BLaER1 treated with 17β-estradiol and CSF1 and Interleukin-3, amounts not matched to agents 10 nM and 100 nM (cell line): ENCODE measurements at regions not wholly inside any gene's neighbourhood (a gene's known extent, or its start where the extent isn't known, plus 50 kb on each side); places are given as distances from the start of the nearest gene placed in this dataset.

Experiments used
- H3K27ac ChIP-seq, 11 experiments: shearing (Covaris generic); formaldehyde crosslinking; 2 replicates each; pipeline ENCODE4 v1.8.1; 2022
- H3K27me3 ChIP-seq, 11 experiments: shearing (Covaris generic); formaldehyde crosslinking; 2 replicates each; pipeline ENCODE4 v1.8.1; 2022
- H3K36me3 ChIP-seq, 11 experiments: shearing (Covaris generic); formaldehyde crosslinking; 2 replicates each; pipeline ENCODE4 v1.8.1; 2022
- H3K4me1 ChIP-seq, 10 experiments: shearing (Covaris generic); formaldehyde crosslinking; 2 replicates each; pipeline ENCODE4 v1.8.1; 2022
- H3K4me2 ChIP-seq, 11 experiments: shearing (Covaris generic); formaldehyde crosslinking; 2 replicates each; pipeline ENCODE4 v1.8.1; 2022
- H3K4me3 ChIP-seq, 10 experiments: shearing (Covaris generic); formaldehyde crosslinking; 2 replicates each; pipeline ENCODE4 v1.8.1; 2022
- H3K9ac ChIP-seq, 11 experiments: shearing (Covaris generic); formaldehyde crosslinking; 2 replicates each; pipeline ENCODE4 v1.8.1; 2022
- H3K9me3 ChIP-seq, 11 experiments: shearing (Covaris generic); formaldehyde crosslinking; replicated peaks in 1 of 11; 2 replicates each; pipeline ENCODE4 v1.8.1; 2022
- H4K20me1 ChIP-seq, 11 experiments: shearing (Covaris generic); formaldehyde crosslinking; 2 replicates each; pipeline ENCODE4 v1.8.1; 2022
- Cebpa-rat ChIP-seq, 11 experiments: shearing (Covaris generic); IDR thresholded peaks; 2 replicates each; pipeline ENCODE4 v1.8.1; 2022

GRCh38 chr11:113563766-113564526, 88.7 kb upstream of the DRD2 start:
- no peaks in the 10 kb centered on the region for H4K20me1 ChIP-seq
- H3K9me3 ChIP-seq = no peaks in the 10 kb centered on the region
- H3K4me3 ChIP-seq = no peak overlapping the region
- no peak for TF ChIP-seq Cebpa-rat (IDR thresholded peaks at IDR 0.05)
- no peak overlapping the region for H3K9ac ChIP-seq
- H3K27ac ChIP-seq = no peak overlapping the region
- H3K27me3 ChIP-seq = no peaks in the 10 kb centered on the region
- no peaks in the 10 kb centered on the region for H3K4me1 ChIP-seq
- no peak overlapping the region for H3K4me2 ChIP-seq
- H3K36me3 ChIP-seq = no peaks in the 10 kb centered on the region

GRCh38 chr11:113562981-113563461, 87.8 kb upstream of the DRD2 start:
- Histone ChIP-seq H3K9me3 (no peaks in the 10 kb centered on the region), H3K9ac (no peak overlapping the region), H3K36me3 (no peaks in the 10 kb centered on the region), H3K4me1 (no peaks in the 10 kb centered on the region), H3K4me3 (no peak overlapping the region), H3K27me3 (no peaks in the 10 kb centered on the region), H3K4me2 (no peak overlapping the region), H3K27ac (no peak overlapping the region), H4K20me1 (no peaks in the 10 kb centered on the region)
- no peak for TF ChIP-seq Cebpa-rat (IDR thresholded peaks at IDR 0.05)

GRCh38 chr11:113562576-113562975, 87.4 kb upstream of the DRD2 start:
- Histone ChIP-seq H3K4me2 (no peak overlapping the region), H4K20me1 (no peaks in the 10 kb centered on the region), H3K4me1 (no peaks in the 10 kb centered on the region), H3K27ac (no peak overlapping the region), H3K27me3 (no peaks in the 10 kb centered on the region), H3K9me3 (no peaks in the 10 kb centered on the region), H3K4me3 (no peak overlapping the region), H3K36me3 (no peaks in the 10 kb centered on the region), H3K9ac (no peak overlapping the region)
- no peak for TF ChIP-seq Cebpa-rat (IDR thresholded peaks at IDR 0.05)

- TF ChIP-seq Cebpa-rat (IDR thresholded peaks at IDR 0.05) = no peak
- no peaks in the 10 kb centered on the region for H3K36me3 ChIP-seq
- no peak overlapping the region for H3K9ac ChIP-seq
- H4K20me1 ChIP-seq = no peaks in the 10 kb centered on the region
- H3K27me3 ChIP-seq = no peaks in the 10 kb centered on the region
- no peaks in the 10 kb centered on the region for H3K4me1 ChIP-seq
- no peak overlapping the region for H3K27ac ChIP-seq
- H3K4me3 ChIP-seq = no peak overlapping the region
- H3K9me3 ChIP-seq = no peaks in the 10 kb centered on the region
- 0 out of 22 replicates have a peak overlapping the region, but pooled peaks of 1 of the 11 experiments have one; percentile 12 for H3K4me2 ChIP-seq
Measured at GRCh38 chr11:113557926-113558325, 82.7 kb upstream of the DRD2 start.

GRCh38 chr11:113556036-113556435, 80.8 kb upstream of the DRD2 start:
- Histone ChIP-seq H3K4me1 (peaks cover 0 to 13% (median 0%) of the 10 kb centered on the region in 10 experiments; a peak in 2 of 20 replicates), H3K36me3 (no peaks in the 10 kb centered on the region), H3K4me2 (no peak overlapping the region), H3K9ac (no peak overlapping the region), H3K4me3 (no peak overlapping the region), H3K9me3 (no peaks in the 10 kb centered on the region), H3K27me3 (no peaks in the 10 kb centered on the region), H4K20me1 (no peaks in the 10 kb centered on the region), H3K27ac (no peak overlapping the region)
- TF ChIP-seq Cebpa-rat (IDR thresholded peaks at IDR 0.05) = no peak

GRCh38 chr11:113555071-113555619, 79.9 kb upstream of the DRD2 start:
- H3K4me2 ChIP-seq = no peak overlapping the region
- H3K9me3 ChIP-seq = no peaks in the 10 kb centered on the region
- TF ChIP-seq Cebpa-rat (IDR thresholded peaks at IDR 0.05) = no peak
- H3K27me3 ChIP-seq = no peaks in the 10 kb centered on the region
- H3K9ac ChIP-seq = no peak overlapping the region
- no peaks in the 10 kb centered on the region for H4K20me1 ChIP-seq
- no peaks in the 10 kb centered on the region for H3K36me3 ChIP-seq
- no peak overlapping the region for H3K4me3 ChIP-seq
- no peak overlapping the region for H3K27ac ChIP-seq
- peaks cover 0 to 17% (median 0%) of the 10 kb centered on the region in 10 experiments; a peak in 3 of 20 replicates for H3K4me1 ChIP-seq

GRCh38 chr11:113554526-113554925, 79.3 kb upstream of the DRD2 start:
- Histone ChIP-seq H3K4me2 (no peak overlapping the region), H3K9ac (no peak overlapping the region), H3K27me3 (no peaks in the 10 kb centered on the region), H3K9me3 (no peaks in the 10 kb centered on the region), H3K4me1 (peaks cover 0 to 23% (median 0%) of the 10 kb centered on the region in 10 experiments; a peak in 4 of 20 replicates), H3K4me3 (no peak overlapping the region), H3K27ac (no peak overlapping the region), H3K36me3 (no peaks in the 10 kb centered on the region), H4K20me1 (no peaks in the 10 kb centered on the region)
- no peak for TF ChIP-seq Cebpa-rat (IDR thresholded peaks at IDR 0.05)

- no peak overlapping the region for H3K27ac ChIP-seq
- H3K4me1 ChIP-seq = peaks cover 0 to 26% (median 0%) of the 10 kb centered on the region in 10 experiments; a peak in 4 of 20 replicates
- H3K4me2 ChIP-seq = no peak overlapping the region
- H3K27me3 ChIP-seq = no peaks in the 10 kb centered on the region
- no peaks in the 10 kb centered on the region for H3K36me3 ChIP-seq
- no peak for TF ChIP-seq Cebpa-rat (IDR thresholded peaks at IDR 0.05)
- H3K9ac ChIP-seq = no peak overlapping the region
- H3K4me3 ChIP-seq = no peak overlapping the region
- H3K9me3 ChIP-seq = no peaks in the 10 kb centered on the region
- H4K20me1 ChIP-seq = no peaks in the 10 kb centered on the region
Measured at GRCh38 chr11:113553915-113554314, 78.7 kb upstream of the DRD2 start.

- no peaks in the 10 kb centered on the region for H4K20me1 ChIP-seq
- TF ChIP-seq Cebpa-rat (IDR thresholded peaks at IDR 0.05) = no peak
- H3K27ac ChIP-seq = no peak overlapping the region
- H3K9ac ChIP-seq = no peak overlapping the region
- no peaks in the 10 kb centered on the region for H3K36me3 ChIP-seq
- H3K27me3 ChIP-seq = no peaks in the 10 kb centered on the region
- H3K4me1 ChIP-seq = peaks cover 0 to 26% (median 0%) of the 10 kb centered on the region in 10 experiments; a peak in 4 of 20 replicates
- H3K4me2 ChIP-seq = no peak overlapping the region
- H3K4me3 ChIP-seq = no peak overlapping the region
- no peaks in the 10 kb centered on the region for H3K9me3 ChIP-seq
Measured at GRCh38 chr11:113553235-113553634, 78.0 kb upstream of the DRD2 start.

GRCh38 chr11:113552271-113552670, 77.1 kb upstream of the DRD2 start:
- Histone ChIP-seq H3K9me3 (no peaks in the 10 kb centered on the region), H3K4me2 (no peak overlapping the region), H3K4me3 (no peak overlapping the region), H3K27me3 (no peaks in the 10 kb centered on the region), H3K36me3 (no peaks in the 10 kb centered on the region), H3K9ac (no peak overlapping the region), H3K27ac (no peak overlapping the region), H4K20me1 (no peaks in the 10 kb centered on the region), H3K4me1 (peaks cover 0 to 26% (median 0%) of the 10 kb centered on the region in 10 experiments; a peak in 4 of 20 replicates)
- no peak for TF ChIP-seq Cebpa-rat (IDR thresholded peaks at IDR 0.05)
